Smooth muscle cell (in vitro differentiated cells): ENCODE measurements at regions not wholly inside any gene's neighbourhood (a gene's known extent, or its start where the extent isn't known, plus 50 kb on each side); places are given as distances from the start of the nearest gene placed in this dataset.

Experiments used
- DNase-seq: peaks from one replicate; lab custom pipeline; 2025; ENCODE audit not compliant: unreplicated experiment; lab: John Stamatoyannopoulos, UW
- H2AFZ ChIP-seq: fragments of 200-600 bp; sonication (generic); 2 replicates; pipeline ENCODE4 v1.6.0; 2016; ENCODE audit warnings: antibody characterized with exemption, low read depth, mild to moderate bottlenecking
- H3F3A ChIP-seq: fragments of 200-600 bp; sonication (generic); 2 replicates; pipeline ENCODE4 v1.6.0; 2017; ENCODE audit warnings: antibody characterized with exemption, low read depth
- H3K27ac ChIP-seq: fragments of 200-600 bp; sonication (generic); 2 replicates; pipeline ENCODE4 v1.5.1; 2016; ENCODE audit warnings: low read depth, mild to moderate bottlenecking
- H3K27me3 ChIP-seq: fragments of 200-600 bp; sonication (generic); 2 replicates; pipeline ENCODE4 v1.6.1; 2016; ENCODE audit warnings: low read depth, mild to moderate bottlenecking
- H3K36me3 ChIP-seq: fragments of 200-600 bp; sonication (generic); 2 replicates; pipeline ENCODE4 v1.5.1; 2016; ENCODE audit warnings: low read depth
- H3K4me1 ChIP-seq: fragments of 200-600 bp; sonication (generic); 2 replicates; pipeline ENCODE4 v1.5.1; 2016; ENCODE audit warnings: low read depth
- H3K4me2 ChIP-seq: fragments of 200-600 bp; sonication (generic); 2 replicates; pipeline ENCODE4 v1.6.0; 2016; ENCODE audit warnings: mild to moderate bottlenecking
- H3K4me3 ChIP-seq: fragments of 200-600 bp; sonication (generic); 2 replicates; pipeline ENCODE4 v1.5.1; 2016; ENCODE audit warnings: mild to moderate bottlenecking
- H3K79me2 ChIP-seq: fragments of 200-600 bp; sonication (generic); 2 replicates; pipeline ENCODE4 v1.6.0; 2016; ENCODE audit warnings: low read depth, mild to moderate bottlenecking
- H3K9ac ChIP-seq: fragments of 200-600 bp; sonication (generic); 2 replicates; pipeline ENCODE4 v1.6.0; 2016; ENCODE audit warnings: low read depth
- H3K9me3 ChIP-seq: fragments of 200-600 bp; sonication (generic); replicated peaks from 2 replicates; pipeline ENCODE4 v1.5.1; 2016; ENCODE audit warnings: low read depth
- H4K20me1 ChIP-seq: fragments of 200-600 bp; sonication (generic); 2 replicates; pipeline ENCODE4 v1.6.0; 2016; ENCODE audit warnings: low read depth
- CTCF ChIP-seq: fragments of 200-600 bp; sonication (generic); IDR thresholded peaks from 2 replicates; pipeline ENCODE4 v1.5.1; 2017; ENCODE audit warnings: borderline replicate concordance, mild to moderate bottlenecking, antibody characterized with exemption; ENCODE audit not compliant: insufficient read depth, poor library complexity, severe bottlenecking
- WGBS: methylation state at CpG from one replicate; pipeline ENCODE4 v1.1.7; 2016; ENCODE audit warnings: low lambda C conversion rate; 5-methylcytosine and 5-hydroxymethylcytosine counted together

- Histone ChIP-seq H3K9ac (no peak overlapping the region), H3K4me3 (no peak overlapping the region), H3K36me3 (no peaks in the 10 kb centered on the region), H3K27ac (no peak overlapping the region), H3K79me2 (no peaks in the 10 kb centered on the region), H2AFZ (no peak overlapping the region), H3F3A (no peaks in the 10 kb centered on the region), H3K4me2 (no peak overlapping the region), H3K4me1 (no peaks in the 10 kb centered on the region), H3K27me3 (no peaks in the 10 kb centered on the region), H3K9me3 (no peaks in the 10 kb centered on the region), H4K20me1 (no peaks in the 10 kb centered on the region)
- DNase-seq: no peak
- no peak for TF ChIP-seq CTCF
- WGBS: 92% methylated on average over 2 of the region's 2 CpGs
Measured at GRCh38 chr16:76882105-76882504, 308.9 kb upstream of the MON1B start.

- no peaks in the 10 kb centered on the region for H3K27me3 ChIP-seq
- no peaks in the 10 kb centered on the region for H3F3A ChIP-seq
- no peak overlapping the region for H3K4me3 ChIP-seq
- 56% methylated on average over 3 of the region's 3 CpGs for WGBS
- H3K9ac ChIP-seq: no peak overlapping the region
- no peak overlapping the region for H3K27ac ChIP-seq
- no peak for DNase-seq
- H3K4me1 ChIP-seq: no peaks in the 10 kb centered on the region
- H3K9me3 ChIP-seq: no peaks in the 10 kb centered on the region
- no peaks in the 10 kb centered on the region for H4K20me1 ChIP-seq
- H3K79me2 ChIP-seq: no peaks in the 10 kb centered on the region
- no peak overlapping the region for H2AFZ ChIP-seq
- H3K36me3 ChIP-seq: no peaks in the 10 kb centered on the region
- TF ChIP-seq CTCF: no peak
- no peak overlapping the region for H3K4me2 ChIP-seq
Measured at GRCh38 chr16:76883076-76883475, 307.9 kb upstream of the MON1B start.

- H3F3A ChIP-seq: no peaks in the 10 kb centered on the region
- H2AFZ ChIP-seq: no peak overlapping the region
- H3K27ac ChIP-seq: no peak overlapping the region
- H3K9me3 ChIP-seq: no peaks in the 10 kb centered on the region
- H4K20me1 ChIP-seq: no peaks in the 10 kb centered on the region
- H3K9ac ChIP-seq: no peak overlapping the region
- H3K4me1 ChIP-seq: no peaks in the 10 kb centered on the region
- WGBS: 80% methylated on average over 5 of the region's 5 CpGs
- H3K79me2 ChIP-seq: no peaks in the 10 kb centered on the region
- no peak for DNase-seq
- no peak overlapping the region for H3K4me3 ChIP-seq
- H3K4me2 ChIP-seq: no peak overlapping the region
- no peaks in the 10 kb centered on the region for H3K27me3 ChIP-seq
- no peaks in the 10 kb centered on the region for H3K36me3 ChIP-seq
- no peak for TF ChIP-seq CTCF
Measured at GRCh38 chr16:76885776-76886537, 305.0 kb upstream of the MON1B start.

- Histone ChIP-seq H2AFZ (no peak overlapping the region), H3K36me3 (no peaks in the 10 kb centered on the region), H3K9ac (no peak overlapping the region), H3K4me2 (no peak overlapping the region), H3K79me2 (no peaks in the 10 kb centered on the region), H3K4me3 (no peak overlapping the region), H3F3A (no peaks in the 10 kb centered on the region), H3K4me1 (no peaks in the 10 kb centered on the region), H3K27me3 (no peaks in the 10 kb centered on the region), H3K27ac (no peak overlapping the region), H4K20me1 (no peaks in the 10 kb centered on the region), H3K9me3 (no peaks in the 10 kb centered on the region)
- no peak for DNase-seq
- no peak for TF ChIP-seq CTCF
- 100% methylated on average over 1 of the region's 1 CpG for WGBS
Measured at GRCh38 chr16:76897816-76898215, 293.2 kb upstream of the MON1B start.
